K562 (cell line): ENCODE measurements at regions not wholly inside any gene's neighbourhood (a gene's known extent, or its start where the extent isn't known, plus 50 kb on each side); places are given as distances from the start of the nearest gene placed in this dataset.

Experiments used
- BDP1 ChIP-seq: IDR thresholded peaks from 3 replicates; pipeline ENCODE4 v1.6.1; 2011; ENCODE audit not compliant: insufficient read length, insufficient read depth
- KLF16 ChIP-seq: IDR thresholded peaks from 2 replicates; pipeline ENCODE4 v1.6.1; 2016; ENCODE audit warnings: antibody characterized with exemption
- MGA ChIP-seq: fragments of 450-650 bp; IDR thresholded peaks from 2 replicates; pipeline ENCODE4 v1.6.1; 2016; ENCODE audit warnings: mild to moderate bottlenecking, moderate library complexity
- MLLT1 ChIP-seq, 2 experiments: fragments of 450-650 bp; IDR thresholded peaks; 2 replicates each; pipeline ENCODE4 v1.6.1; 2016
- MTA3 ChIP-seq: fragments of 450-650 bp; formaldehyde crosslinking; IDR thresholded peaks from 2 replicates; pipeline ENCODE4 v1.6.1; 2017; ENCODE audit warnings: mild to moderate bottlenecking, borderline replicate concordance
- PKNOX1 ChIP-seq: fragments of 450-650 bp; IDR thresholded peaks from 2 replicates; pipeline ENCODE4 v1.6.1; 2016
- ZFX ChIP-seq: sonication (generic); formaldehyde crosslinking; IDR thresholded peaks from 2 replicates; pipeline ENCODE4 v1.8.0; 2022; ENCODE audit warnings: mild to moderate bottlenecking, missing genetic modification reagents, moderate library complexity
- ZNF143 ChIP-seq: sonication (generic); formaldehyde crosslinking; IDR thresholded peaks from 2 replicates; pipeline ENCODE4 v1.9.0; 2022; ENCODE audit warnings: mild to moderate bottlenecking, missing genetic modification reagents
- TF ChIP-seq, protein P1 (sequence below), 3 experiments: IDR thresholded peaks in 2 of 3; conservative IDR thresholded peaks in 1 of 3; 2 replicates each; pipeline ENCODE4 v1.5.1; 2011 to 2012; ENCODE audit warnings: low read length in 3 of 3, mild to moderate bottlenecking in 3 of 3, control low read depth in 2 of 3, improper control_type of control experiment in 1 of 3, inconsistent platforms in 1 of 3, low read depth in 1 of 3, mixed read lengths in 1 of 3, moderate library complexity in 1 of 3; ENCODE audit not compliant: insufficient read depth in 2 of 3

- TF ChIP-seq, protein P1, sequence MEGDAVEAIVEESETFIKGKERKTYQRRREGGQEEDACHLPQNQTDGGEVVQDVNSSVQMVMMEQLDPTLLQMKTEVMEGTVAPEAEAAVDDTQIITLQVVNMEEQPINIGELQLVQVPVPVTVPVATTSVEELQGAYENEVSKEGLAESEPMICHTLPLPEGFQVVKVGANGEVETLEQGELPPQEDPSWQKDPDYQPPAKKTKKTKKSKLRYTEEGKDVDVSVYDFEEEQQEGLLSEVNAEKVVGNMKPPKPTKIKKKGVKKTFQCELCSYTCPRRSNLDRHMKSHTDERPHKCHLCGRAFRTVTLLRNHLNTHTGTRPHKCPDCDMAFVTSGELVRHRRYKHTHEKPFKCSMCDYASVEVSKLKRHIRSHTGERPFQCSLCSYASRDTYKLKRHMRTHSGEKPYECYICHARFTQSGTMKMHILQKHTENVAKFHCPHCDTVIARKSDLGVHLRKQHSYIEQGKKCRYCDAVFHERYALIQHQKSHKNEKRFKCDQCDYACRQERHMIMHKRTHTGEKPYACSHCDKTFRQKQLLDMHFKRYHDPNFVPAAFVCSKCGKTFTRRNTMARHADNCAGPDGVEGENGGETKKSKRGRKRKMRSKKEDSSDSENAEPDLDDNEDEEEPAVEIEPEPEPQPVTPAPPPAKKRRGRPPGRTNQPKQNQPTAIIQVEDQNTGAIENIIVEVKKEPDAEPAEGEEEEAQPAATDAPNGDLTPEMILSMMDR (IDR thresholded peaks at IDR 0.05 in 2 of 3, conservative IDR thresholded peaks at IDR 0.05 in 1 of 3; ENCODE audit: insufficient read depth in 2 of 3, low read depth in 1 of 3, low read length in 3 of 3) = no peak
- no peak for TF ChIP-seq ZNF143
- no peak for TF ChIP-seq PKNOX1
- no peak for TF ChIP-seq MGA
- no peak for TF ChIP-seq ZFX (CRISPR knock-in tag)
- TF ChIP-seq BDP1 = no peak
- TF ChIP-seq KLF16 = no peak
- TF ChIP-seq MTA3 = no peak
- TF ChIP-seq MLLT1 (IDR thresholded peaks at IDR 0.05) = no peak
These were observed 331.5 kb downstream of the ARPP21 start (continued) for GRCh38 chr3:35970793-35971192.
